Mucosa of rectum (tissue), 2 donors: ENCODE measurements at regions not wholly inside any gene's neighbourhood (a gene's known extent, or its start where the extent isn't known, plus 50 kb on each side); places are given as distances from the start of the nearest gene placed in this dataset.

ENCODE experiments used
- H3K27ac ChIP-seq, 2 donors: one replicate each; pipeline ENCODE4 v1.7.0; 2013; ENCODE audit warnings: inconsistent platforms in 2 of 2, low read depth in 2 of 2, low read length in 2 of 2
- H3K27me3 ChIP-seq, 2 donors: one replicate each; pipeline ENCODE4 v1.7.0; 2013; ENCODE audit warnings: low read length in 2 of 2; ENCODE audit not compliant: control insufficient read depth in 2 of 2, insufficient read depth in 2 of 2
- H3K36me3 ChIP-seq, 2 donors: one replicate each; pipeline ENCODE4 v1.7.0; 2013; ENCODE audit warnings: low read length in 2 of 2; ENCODE audit not compliant: control insufficient read depth in 2 of 2, insufficient read depth in 2 of 2
- H3K4me1 ChIP-seq, 2 donors: one replicate each; pipeline ENCODE4 v1.7.0; 2013; ENCODE audit warnings: low read length in 2 of 2, mild to moderate bottlenecking in 1 of 2; ENCODE audit not compliant: control insufficient read depth in 2 of 2, insufficient read depth in 2 of 2
- H3K4me3 ChIP-seq, 2 donors: one replicate each; pipeline ENCODE4 v1.7.0; 2013; ENCODE audit warnings: low read length in 2 of 2
- H3K9ac ChIP-seq, 2 donors: one replicate each; pipeline ENCODE4 v1.7.0; 2013; ENCODE audit warnings: low read length in 2 of 2, low read depth in 1 of 2, mild to moderate bottlenecking in 1 of 2
- H3K9me3 ChIP-seq, 2 donors: one replicate each; pipeline ENCODE4 v1.7.0; 2013; ENCODE audit warnings: low read length in 2 of 2; ENCODE audit not compliant: control insufficient read depth in 2 of 2
- donor health status: healthy.
- donor health status: Normal muscosa, but diverticular disease.

DNA sequence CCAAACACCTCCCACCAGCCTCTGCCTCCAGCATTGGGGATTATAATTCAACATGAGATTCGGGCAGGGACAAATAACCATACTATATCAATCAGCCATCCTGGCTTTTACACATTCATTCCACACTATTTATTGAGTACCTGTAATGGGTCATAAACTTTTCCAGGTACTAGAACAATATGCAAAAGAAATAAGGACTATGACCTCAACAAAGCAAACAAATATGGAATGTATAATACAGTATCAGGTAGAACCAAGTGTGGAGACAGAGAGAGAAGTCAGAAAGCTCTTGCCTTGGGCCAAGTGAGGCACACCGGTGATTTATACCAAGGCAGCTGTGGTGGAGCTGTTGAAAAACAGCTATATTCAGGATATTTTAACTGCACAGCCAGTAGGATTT lies 116.3 kb downstream of the TSPAN8 start:
- Histone ChIP-seq H3K4me1 (peaks cover 0 to 8% of the 10 kb centered on the region in 2 donors), H3K9ac (no peak overlapping the region), H3K36me3 (no peaks in the 10 kb centered on the region), H3K27ac (peak overlapping the region in 1 of 2 donors; percentile 5), H3K27me3 (no peaks in the 10 kb centered on the region), H3K4me3 (peak overlapping the region in 1 of 2 donors; percentile 15), H3K9me3 (no peaks in the 10 kb centered on the region)

DNA sequence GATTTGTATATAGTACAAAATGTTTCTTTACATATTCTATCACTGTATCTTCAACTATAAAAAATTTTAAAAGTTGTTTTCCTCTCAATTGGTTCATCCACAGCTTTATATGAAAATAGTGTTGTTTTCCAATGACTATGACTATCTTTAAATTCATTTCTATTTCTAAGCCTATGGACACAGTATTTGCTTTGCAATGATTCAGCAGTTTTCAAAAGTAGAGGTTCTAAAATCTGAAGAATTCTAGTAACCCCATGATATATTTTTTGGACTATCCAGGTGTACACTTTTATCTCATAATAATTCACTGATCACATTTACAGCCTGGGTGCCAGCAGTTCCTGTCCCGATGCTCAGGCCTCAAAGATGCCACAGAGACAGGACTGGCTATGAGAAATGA lies 118.4 kb upstream of the PTPRR start:
- Histone ChIP-seq H3K9me3 (no peaks in the 10 kb centered on the region), H3K9ac (no peak overlapping the region), H3K27ac (no peak overlapping the region), H3K27me3 (no peaks in the 10 kb centered on the region), H3K36me3 (no peaks in the 10 kb centered on the region), H3K4me1 (peaks cover 0 to 8% of the 10 kb centered on the region in 2 donors), H3K4me3 (no peak overlapping the region)

DNA sequence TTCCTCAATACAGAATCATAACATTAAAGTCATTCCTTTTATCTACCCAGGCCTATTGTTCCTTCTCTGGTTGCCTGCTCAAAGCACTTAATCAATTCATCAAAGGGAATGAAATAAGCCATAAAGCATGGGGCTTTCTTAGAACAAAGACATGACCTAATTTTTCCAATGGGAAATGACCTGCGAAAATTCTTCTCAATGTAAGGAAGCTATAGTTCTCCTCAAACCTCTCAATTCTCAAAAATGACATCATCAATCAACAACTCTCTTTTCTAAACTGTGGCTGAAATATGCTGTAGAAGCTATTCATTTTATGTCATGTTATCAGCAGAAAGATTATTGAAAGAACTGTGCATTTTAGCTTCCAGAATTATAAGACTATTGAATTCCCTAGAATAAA lies 116.0 kb upstream of the PTPRR start:
- H3K9ac ChIP-seq, result no peak overlapping the region
- no peaks in the 10 kb centered on the region for H3K9me3 ChIP-seq
- peaks cover 0 to 3% of the 10 kb centered on the region in 2 donors for H3K4me1 ChIP-seq
- H3K4me3 ChIP-seq, result no peak overlapping the region
- no peaks in the 10 kb centered on the region for H3K27me3 ChIP-seq
- no peak overlapping the region for H3K27ac ChIP-seq
- H3K36me3 ChIP-seq, result no peaks in the 10 kb centered on the region

DNA sequence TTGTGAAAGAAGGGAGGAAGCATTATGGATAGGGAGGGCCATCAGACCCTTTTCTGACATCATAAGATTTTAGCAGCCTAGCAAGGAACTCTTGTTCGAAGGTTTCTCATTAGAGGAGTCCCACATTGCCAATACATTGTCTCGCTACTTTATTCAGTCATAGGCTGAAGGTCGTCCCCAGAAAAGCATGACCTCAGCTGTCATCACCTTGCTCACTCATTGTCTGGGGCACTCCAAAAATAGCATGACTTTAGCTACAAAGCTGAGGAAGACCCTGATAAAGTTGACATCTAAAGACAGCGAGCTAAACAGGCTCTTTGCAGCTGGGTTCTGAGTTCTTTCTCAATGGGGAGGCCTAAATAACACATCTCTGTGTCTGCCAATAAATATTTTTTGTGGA lies 112.4 kb upstream of the PTPRR start:
- H3K27ac ChIP-seq, result no peak overlapping the region
- H3K9me3 ChIP-seq, result no peaks in the 10 kb centered on the region
- H3K27me3 ChIP-seq, result no peaks in the 10 kb centered on the region
- no peak overlapping the region for H3K9ac ChIP-seq
- H3K4me3 ChIP-seq, result no peak overlapping the region
- no peaks in the 10 kb centered on the region for H3K36me3 ChIP-seq
- no peaks in the 10 kb centered on the region for H3K4me1 ChIP-seq

DNA sequence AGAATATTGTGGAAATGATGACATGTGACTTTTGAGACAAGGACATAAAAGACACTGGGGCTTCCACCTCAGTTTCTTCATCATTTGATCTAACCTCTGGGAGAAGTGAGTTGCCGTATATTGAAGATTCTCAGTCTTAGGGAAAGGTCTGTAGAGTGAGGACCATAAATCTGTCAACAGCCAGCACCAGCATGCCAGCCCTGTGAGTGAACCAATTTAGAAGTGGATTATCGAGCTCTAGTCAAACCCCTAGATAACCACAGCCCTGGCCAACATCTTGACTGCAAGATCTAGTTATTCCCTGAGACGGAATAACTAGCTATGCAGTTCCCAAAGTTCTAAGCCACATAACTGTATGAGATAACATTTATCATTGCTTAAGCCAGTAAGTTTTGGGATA lies 108.8 kb upstream of the PTPRR start:
- Histone ChIP-seq H3K27ac (no peak overlapping the region), H3K27me3 (no peaks in the 10 kb centered on the region), H3K4me3 (no peak overlapping the region), H3K36me3 (no peaks in the 10 kb centered on the region), H3K4me1 (no peaks in the 10 kb centered on the region), H3K9ac (no peak overlapping the region), H3K9me3 (no peaks in the 10 kb centered on the region)

DNA sequence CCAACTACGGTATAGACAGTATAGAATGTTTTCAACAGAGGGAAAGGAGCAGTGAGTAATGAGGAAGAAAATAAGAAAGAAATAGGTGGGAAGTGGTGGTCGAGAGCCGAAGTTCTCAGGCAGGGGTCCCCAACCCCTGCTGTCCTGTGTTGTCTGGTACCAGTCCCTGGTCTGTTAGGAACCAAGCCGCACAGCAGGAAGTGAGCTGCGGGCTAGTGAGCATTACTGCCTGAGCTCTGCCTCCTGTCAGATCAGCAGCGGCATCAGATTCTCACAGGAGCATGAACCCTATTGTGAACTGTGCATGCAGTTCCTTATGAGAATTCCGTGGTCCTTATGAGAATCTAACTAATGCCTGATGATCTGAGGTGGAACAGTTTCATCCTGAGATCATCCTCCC lies 107.3 kb upstream of the PTPRR start:
- Histone ChIP-seq H3K27me3 (no peaks in the 10 kb centered on the region), H3K27ac (no peak overlapping the region), H3K36me3 (no peaks in the 10 kb centered on the region), H3K9me3 (no peaks in the 10 kb centered on the region), H3K4me1 (no peaks in the 10 kb centered on the region), H3K9ac (no peak overlapping the region), H3K4me3 (no peak overlapping the region)

DNA sequence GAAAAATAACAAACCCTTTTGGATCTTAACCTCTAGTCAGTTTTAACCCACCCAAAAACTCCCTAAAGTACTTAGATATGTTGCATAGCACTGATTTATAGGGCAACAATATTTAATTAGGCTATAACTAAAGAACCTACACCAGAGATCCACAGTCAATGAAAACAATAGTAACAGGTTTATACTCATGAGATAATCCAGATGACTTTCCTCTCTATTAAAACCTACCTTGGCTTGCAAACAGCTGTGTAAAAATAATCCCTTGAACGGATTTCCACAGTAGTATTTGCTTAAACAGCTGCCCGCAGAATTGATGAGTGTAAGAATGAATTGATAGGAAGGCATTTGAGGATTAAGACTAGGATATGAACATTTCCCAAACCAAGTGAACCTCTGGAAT lies 104.3 kb upstream of the PTPRR start:
- Histone ChIP-seq H3K4me1 (no peaks in the 10 kb centered on the region), H3K9me3 (no peaks in the 10 kb centered on the region), H3K27ac (no peak overlapping the region), H3K27me3 (no peaks in the 10 kb centered on the region), H3K9ac (no peak overlapping the region), H3K36me3 (no peaks in the 10 kb centered on the region), H3K4me3 (no peak overlapping the region)

DNA sequence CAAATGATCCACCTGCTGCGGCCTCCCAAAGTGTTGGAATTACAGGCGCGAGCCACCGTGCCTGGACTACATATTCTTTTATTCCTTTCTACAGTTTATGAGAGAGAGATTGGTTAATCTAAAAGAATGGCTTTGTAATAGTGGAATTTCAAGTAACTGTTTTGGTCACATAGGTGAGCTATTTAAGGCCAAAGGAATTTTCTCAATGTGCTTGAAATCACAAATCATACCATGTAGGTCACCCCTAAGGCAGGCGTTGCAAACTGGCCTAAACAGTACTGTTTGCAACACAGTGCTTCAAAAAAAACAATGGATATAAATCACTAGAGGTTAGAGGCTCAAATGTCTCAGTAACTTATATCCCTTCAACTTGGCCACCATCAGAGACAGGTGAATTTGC lies 103.7 kb upstream of the PTPRR start:
- Histone ChIP-seq H3K4me3 (no peak overlapping the region), H3K27ac (no peak overlapping the region), H3K9ac (no peak overlapping the region), H3K9me3 (no peaks in the 10 kb centered on the region), H3K4me1 (no peaks in the 10 kb centered on the region), H3K27me3 (no peaks in the 10 kb centered on the region), H3K36me3 (no peaks in the 10 kb centered on the region)

DNA sequence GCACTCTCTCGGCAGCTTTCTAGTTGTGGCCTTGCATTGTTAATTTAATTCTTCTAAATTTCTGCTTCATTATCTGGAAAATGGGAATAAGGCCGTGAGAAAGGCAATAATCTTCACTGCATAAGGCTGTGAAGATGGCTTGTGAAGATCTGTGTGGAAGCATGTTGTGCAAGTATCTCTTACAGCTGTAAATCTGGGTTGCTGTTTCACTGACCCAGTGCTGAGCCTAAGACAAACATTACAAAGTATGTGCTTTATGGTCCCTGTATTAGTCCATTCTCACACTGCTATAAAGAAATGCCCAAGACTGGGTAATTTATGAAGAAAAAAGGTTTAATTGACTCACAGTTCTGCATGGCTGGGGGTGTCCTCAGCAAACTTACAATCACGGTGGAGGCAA lies 101.0 kb upstream of the PTPRR start:
- Histone ChIP-seq H3K36me3 (no peaks in the 10 kb centered on the region), H3K4me1 (no peaks in the 10 kb centered on the region), H3K4me3 (no peak overlapping the region), H3K27ac (no peak overlapping the region), H3K9ac (no peak overlapping the region), H3K27me3 (no peaks in the 10 kb centered on the region), H3K9me3 (no peaks in the 10 kb centered on the region)

DNA sequence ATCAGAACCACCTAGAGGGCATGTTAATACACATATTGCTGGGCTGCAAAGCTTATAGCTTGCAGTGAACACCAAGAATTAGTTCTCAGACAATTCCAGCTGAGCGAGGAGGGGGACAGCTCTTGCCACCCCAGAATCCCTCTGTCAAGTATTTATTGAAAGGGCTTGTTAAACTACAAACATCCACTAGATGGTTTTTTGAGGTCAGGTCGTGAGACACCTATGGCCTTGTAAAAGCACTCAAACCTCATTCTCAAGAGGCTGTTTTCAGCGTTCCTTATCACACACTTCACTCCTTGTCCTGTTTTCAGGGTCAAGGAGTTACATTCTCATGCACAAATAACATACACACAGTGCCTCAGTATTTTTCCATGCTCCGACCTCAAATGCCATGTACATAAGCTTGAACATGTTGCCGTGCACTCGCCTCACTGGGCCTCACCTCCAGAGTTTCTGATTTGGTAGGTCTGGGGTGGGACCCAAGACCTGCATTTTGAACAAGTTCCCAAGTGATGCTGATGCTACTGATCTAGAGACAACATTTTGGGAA lies 98.8 kb upstream of the PTPRR start:
- Histone ChIP-seq H3K36me3 (no peaks in the 10 kb centered on the region), H3K9me3 (no peaks in the 10 kb centered on the region), H3K9ac (no peak overlapping the region)

DNA sequence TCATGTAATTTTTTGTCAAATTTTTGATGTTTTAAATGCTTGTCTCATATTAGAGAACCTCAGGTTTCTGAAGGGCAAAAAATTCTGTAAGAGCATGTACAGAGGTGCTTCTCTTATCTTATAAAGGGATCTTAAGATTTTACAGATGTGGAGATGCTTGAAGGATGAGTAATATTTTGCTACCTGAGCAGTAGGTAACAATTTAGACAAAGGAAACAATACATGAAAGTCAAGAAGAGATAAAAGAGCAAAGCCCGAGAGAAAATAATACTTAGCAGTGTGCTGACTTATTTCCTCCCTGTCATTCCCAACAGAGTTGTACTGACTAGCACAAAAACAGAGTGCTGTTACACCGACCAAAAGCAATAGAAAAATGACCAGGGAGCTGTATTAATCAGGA lies 98.1 kb upstream of the PTPRR start:
- Histone ChIP-seq H3K9me3 (no peaks in the 10 kb centered on the region), H3K27me3 (no peaks in the 10 kb centered on the region)

More for the DNA sequence above, 98.8 kb upstream of the PTPRR start:
- no peaks in the 10 kb centered on the region for H3K27me3 ChIP-seq
- no peaks in the 10 kb centered on the region for H3K4me1 ChIP-seq
- no peak overlapping the region for H3K27ac ChIP-seq
- H3K4me3 ChIP-seq, result no peak overlapping the region

More for the DNA sequence above, 98.1 kb upstream of the PTPRR start:
- H3K36me3 ChIP-seq, result no peaks in the 10 kb centered on the region
- no peak overlapping the region for H3K4me3 ChIP-seq
- no peak overlapping the region for H3K27ac ChIP-seq
- H3K9ac ChIP-seq, result no peak overlapping the region
- H3K4me1 ChIP-seq, result no peaks in the 10 kb centered on the region
